Activated gamma-delta T cell treated with anti-CD3 and anti-CD28 coated beads, Interleukin-2, amount 50 U/mL, for 16 hours (primary cell): ENCODE measurements at regions not wholly inside any gene's neighbourhood (a gene's known extent, or its start where the extent isn't known, plus 50 kb on each side); places are given as distances from the start of the nearest gene placed in this dataset.
"Not testable (repeated sequence)": the region's sequence is repeated elsewhere in the genome, so short reads cannot be mapped to it uniquely, and the experiment has no call there.

Experiments used
- DNase-seq: peaks from one replicate; pipeline ENCODE4 v3.0.0-alpha.2; 2020; ENCODE audit warnings: low read depth

DNA sequence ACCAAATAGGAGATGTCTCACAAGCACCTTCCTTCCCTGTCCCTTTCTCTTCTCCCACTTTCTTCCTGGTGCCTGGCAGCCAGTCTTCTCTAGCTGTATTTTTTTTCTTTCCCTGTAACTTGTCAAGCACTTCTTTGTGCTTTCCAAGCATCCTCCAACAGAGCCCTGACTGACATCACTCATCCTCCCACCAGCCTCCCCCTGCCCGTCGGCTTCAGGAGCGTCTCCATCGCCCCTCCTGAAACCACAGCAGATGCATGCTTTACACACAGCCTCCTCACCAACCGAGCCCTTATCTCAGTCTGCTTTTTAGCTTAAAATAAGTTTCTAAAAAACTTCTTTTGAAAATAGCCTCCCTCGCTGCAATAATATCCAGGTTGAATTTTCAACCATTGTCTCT lies 268.7 kb upstream of the CDH5 start:
- no peak for DNase-seq

DNA sequence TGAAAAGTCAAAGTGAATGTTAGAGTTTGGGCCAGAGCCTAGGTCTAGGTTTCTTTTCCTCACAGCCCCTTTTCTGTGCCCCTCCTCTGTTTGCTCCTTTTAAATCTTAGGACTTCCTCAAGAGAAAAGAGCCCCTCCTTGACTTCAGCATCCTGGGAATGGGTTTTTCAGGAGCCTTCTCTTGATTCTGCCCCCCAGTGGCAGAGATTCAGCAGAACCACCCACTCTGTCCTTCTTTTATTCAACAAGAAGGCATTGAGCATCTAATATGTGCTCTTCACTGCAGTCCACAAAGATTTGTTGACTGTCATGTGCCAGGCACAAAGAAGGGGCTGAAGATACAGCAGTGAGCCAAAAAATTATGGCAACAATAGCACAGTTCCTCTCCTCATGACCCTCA lies 270.8 kb upstream of the CDH5 start:
- DNase-seq, result no peak

GRCh38 chr16:66093191-66093590 lies 273.3 kb upstream of the CDH5 start:
- no peak for DNase-seq

DNA sequence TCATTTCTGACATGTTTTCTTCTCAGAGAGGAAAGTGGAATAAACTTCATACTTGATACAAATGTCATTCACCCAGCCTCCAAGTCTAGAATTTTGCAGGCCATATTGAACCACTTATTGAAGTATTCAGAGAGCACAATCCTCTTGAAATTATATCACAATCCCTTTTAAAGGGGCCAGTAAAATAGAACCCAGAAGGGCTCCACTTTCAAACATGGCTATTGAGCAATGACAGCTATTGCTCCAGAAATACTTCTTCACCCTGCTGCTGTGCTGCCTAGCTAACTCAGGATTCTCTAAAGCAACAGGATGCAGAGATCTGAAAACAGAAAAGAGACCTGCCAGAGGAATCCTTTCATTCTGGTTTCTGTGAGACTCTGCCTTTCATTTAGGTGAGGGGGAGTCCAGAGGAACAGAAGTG lies 275.0 kb upstream of the CDH5 start:
- no peak for DNase-seq

DNA sequence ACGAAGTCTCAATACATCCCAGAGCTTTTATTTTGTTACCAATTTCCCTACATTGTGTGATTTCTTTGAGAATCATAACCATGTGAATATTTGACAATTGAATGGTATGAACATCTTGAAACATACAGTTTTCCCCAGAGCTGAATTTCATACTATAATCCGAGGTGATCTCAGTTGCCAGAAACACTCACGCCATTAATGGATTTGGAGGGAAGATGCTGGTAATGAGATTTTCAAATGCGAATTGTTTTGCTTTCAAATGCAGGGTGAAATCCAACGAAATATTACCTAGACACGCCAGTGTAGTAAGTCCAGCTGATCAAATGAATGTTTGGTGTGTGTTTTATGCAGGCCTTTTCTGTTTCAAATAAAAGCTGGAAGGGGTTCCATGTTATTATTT lies 277.8 kb upstream of the CDH5 start:
- DNase-seq, result no peak

- no peak for DNase-seq
These were observed 279.2 kb upstream of the CDH5 start for GRCh38 chr16:66087308-66087707.

- no peak for DNase-seq
These were observed 280.8 kb upstream of the CDH5 start for GRCh38 chr16:66085651-66086050.

- DNase-seq, result not testable (repeated sequence)
These were observed 281.8 kb upstream of the CDH5 start for GRCh38 chr16:66084731-66085130.

DNA sequence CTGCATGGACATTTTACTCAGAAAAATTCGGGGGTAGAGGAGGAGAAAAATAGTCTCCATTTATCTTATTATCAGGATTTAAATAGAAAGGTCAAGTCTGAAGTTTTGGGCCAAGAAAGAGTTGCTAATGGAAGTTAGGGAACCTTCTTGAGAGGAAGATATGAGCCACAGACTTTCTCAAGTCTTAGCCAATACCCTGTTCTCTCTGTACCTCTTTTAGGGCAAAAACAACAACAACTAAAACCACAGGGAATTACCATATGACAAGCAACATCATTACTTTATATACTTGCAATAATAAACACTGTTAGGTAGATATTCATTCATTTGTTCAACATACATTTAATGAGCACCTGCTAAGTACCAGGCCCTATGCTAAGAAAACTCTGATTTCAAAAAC lies 282.2 kb upstream of the CDH5 start:
- no peak for DNase-seq

- no peak for DNase-seq
These were observed 283.3 kb upstream of the CDH5 start for GRCh38 chr16:66083171-66083570.

DNA sequence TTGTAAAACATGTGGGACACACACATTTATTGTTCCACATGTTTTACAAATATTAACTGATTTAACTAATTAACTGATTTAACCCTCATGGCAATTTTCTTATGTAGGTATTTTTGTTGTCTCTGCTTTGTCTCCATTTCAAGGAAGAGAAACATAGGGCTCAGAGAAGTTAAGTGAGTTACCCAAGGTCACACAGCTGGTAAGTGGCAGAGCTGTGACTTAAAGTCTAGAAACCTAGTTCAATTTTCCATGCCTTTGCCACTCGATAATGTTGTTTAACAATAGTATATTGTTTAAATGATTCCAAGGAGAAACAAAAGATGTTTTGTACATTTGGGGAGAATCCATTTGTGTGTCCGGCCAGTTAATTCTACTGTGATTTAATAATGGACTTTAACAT lies 284.1 kb upstream of the CDH5 start:
- no peak for DNase-seq

DNA sequence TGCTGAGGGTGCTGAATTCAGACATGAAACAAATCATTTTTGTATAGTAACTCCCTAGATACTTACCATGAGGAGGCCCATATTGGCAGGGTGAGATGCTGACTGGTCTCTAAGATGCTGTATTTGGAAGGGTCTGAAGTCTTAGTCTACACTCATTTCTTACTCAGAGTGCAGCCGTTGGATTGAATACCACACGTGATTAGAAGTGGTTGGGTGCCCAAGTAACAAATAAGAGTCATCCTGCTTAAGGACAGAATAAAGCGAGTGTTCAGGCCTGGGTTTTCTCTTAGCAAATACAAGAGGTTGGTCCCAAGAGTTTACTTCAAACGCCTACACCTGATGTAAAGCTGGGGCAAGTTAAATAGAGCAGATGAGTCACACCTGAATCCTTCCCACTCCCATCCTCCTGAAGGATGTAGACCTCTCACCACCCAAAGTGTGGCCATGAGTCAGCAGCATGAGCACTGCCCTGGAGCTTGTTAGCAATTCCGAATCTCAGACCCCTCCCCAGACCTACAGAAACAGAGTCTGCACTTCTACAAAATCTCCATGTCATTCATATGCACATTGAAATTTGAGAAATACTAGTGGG lies 284.6 kb upstream of the CDH5 start:
- no peak for DNase-seq

- DNase-seq, result no peak
These were observed 286.7 kb upstream of the CDH5 start for GRCh38 chr16:66079671-66080334.

- no peak for DNase-seq
These were observed 296.2 kb upstream of the CDH5 start for GRCh38 chr16:66070140-66070917.

DNA sequence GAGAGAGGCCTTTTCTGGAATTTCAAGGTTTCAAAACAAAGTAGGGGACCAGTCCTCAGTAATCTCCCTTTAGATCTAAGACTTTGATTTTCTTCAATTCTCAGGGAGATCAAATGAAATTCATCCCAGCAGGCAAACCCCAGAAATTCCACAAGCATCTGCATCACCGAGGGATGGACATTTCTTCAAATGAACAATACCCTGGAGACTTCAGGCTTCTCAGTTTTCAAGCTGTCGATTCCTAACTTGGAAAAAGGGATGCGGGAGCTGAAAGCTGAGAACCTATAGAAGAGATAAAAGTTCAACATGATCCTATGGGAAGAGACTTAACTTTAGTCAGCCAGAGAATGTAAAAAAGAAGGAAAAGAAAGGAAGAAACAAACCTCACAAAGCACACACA lies 296.9 kb upstream of the CDH5 start:
- no peak for DNase-seq

DNA sequence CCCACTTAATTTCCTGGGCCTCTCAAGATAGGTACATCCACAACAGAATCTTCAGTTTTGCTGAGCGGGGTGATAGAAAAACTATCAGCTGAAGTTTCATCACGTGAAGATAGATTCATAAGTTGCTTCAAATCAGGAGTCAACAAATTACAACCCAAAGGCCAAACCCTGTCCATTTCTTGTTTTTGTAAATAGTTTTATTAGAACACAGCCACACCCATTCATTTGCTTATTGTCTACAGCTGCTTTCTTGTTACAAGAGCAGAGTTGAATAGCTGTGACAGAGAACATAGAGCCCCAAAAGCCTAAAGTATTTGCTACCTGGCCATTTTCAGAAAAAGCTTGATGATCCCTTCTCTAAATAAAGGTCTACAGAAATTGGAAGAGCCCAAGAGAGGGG lies 300.1 kb upstream of the CDH5 start:
- no peak for DNase-seq

DNA sequence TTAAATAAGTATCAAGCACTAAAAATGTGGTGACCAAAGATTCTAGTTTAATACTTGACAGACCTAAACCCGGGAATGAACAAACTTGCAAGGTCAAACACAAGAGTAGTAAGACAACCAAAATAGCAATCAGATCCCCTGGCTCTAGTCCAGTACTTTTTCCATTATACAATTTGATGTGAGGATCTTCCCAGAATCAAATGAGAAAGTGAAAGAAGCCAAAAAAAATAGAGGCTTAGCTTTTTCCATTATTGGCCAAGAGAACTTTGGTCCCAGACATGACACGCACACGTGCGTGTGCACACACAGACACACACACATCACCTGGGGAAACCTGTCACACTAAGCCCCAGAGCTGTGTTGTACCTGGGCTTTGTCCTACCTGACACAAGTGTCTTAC lies 300.6 kb upstream of the CDH5 start:
- no peak for DNase-seq

DNA sequence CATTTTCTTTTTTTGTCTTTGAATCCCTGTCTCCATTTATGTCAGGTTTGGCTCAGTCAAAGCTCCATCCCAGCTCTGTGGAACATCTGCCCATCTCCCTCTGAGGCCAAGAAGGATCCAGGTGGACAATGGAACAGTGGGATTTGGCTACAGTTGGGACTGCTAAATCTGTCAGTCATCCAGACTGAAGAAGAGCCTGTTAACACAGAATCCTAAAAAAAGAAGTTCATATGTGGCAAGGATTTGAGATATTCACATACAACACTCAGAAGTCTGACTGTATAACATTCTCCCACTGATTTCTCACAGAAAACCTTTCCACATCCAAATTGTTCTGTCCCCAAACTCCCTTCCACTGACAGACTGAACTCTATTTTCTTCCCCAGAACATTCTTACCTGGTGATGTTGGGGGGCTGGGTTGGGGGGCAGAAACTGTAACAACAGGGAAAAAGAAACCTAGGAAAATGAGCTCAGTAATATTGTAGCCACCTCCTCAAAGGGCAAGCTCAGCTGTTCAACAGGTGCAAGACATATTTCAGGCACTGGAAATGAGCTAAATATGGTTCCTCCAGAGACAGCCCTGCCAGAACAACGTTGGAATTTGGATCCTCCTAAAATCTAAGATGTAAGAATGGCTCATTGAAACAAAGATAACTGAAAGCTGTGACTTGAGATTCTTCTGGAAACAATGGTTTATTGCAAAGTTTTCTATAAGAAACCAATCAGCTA lies 301.5 kb upstream of the CDH5 start:
- no peak for DNase-seq

DNA sequence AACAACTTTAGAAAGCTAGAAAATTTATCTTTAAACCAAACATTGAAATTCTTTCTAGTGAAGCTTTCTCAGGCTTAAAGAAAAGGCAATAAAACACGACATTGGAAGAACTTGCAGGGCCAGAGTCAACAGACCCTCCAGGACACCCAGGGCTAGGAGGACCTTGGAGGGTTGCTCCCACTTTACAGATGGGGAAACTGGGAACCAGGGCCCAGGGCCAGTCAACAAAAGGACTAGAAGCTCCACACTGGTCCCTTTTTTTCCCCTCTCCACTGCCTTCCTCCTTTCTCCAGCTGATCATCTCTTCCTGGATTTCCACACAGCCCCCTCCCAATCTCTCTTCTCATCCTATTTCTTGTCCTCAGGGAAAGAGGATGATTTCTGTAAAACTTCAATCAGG lies 307.7 kb upstream of the CDH5 start:
- no peak for DNase-seq

DNA sequence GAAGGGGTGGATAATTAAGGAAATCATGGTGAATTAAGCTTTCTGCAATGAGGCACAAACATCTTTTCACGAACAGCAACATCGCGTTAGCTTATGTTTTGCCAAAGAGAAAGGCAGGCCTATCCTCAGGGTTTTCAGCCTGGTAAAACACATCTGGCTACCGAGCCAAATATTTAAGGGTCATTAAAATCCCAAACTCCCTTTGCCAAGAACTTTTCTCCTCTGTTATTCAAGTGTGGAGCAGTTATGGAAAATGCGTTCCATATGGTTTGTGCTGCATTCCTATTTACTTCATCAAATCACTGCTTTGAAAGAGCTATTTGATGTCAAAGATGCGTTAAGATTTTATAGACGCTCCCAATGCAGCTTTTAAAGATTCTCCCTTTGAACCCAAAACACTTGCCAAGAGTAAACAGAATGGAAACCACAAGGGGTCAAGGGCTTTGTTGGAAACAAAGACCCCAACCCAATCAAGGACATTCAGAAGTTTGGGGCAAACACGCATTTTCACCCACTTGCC lies 308.3 kb upstream of the CDH5 start:
- DNase-seq, result no peak

- no peak for DNase-seq
These were observed 309.4 kb upstream of the CDH5 start for GRCh38 chr16:66057057-66057456.

DNA sequence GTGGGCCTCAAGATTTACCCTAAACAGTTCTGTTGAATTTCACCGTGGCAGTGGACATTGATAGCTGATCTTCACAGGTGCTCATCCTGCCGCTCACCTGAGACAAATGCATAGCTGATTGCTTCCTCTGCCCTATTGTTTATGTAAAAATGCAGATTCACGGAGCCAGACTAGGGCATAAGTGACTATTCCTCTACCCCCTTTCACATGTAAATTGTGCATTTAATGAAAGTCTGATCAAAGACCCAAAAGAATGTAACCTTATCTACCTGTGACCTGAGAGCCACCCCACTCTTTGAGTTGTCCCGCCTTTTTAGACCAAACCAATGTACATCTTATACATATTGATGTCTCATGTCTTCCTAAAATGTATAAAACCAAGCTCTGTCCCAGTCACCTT lies 312.4 kb upstream of the CDH5 start:
- no peak for DNase-seq

GRCh38 chr16:66052745-66053144 lies 313.7 kb upstream of the CDH5 start:
- no peak for DNase-seq
